ENCODE measurements at regions not wholly inside any gene's neighbourhood (a gene's known extent, or its start where the extent isn't known, plus 50 kb on each side); places are given as distances from the start of the nearest gene placed in this dataset.

DNA sequence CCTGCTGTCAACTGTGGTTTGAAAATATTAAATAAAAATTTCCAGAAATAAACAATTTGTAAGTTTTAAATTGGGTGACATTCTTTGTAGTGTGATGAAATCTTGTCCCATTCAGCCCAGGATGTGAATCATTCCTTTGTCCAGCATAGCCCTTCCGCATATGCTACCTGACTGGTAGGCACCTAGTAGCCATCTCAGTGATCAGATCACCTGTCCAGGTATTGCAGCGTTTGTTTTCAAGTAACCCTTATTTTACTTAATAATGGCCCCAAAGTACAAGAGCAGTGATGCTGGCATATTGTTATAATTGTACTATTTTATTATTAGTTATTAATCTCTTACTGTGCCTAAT lies 351.6 kb upstream of the B3GALT2 start:
- TF ChIP-seq, protein P1, sequence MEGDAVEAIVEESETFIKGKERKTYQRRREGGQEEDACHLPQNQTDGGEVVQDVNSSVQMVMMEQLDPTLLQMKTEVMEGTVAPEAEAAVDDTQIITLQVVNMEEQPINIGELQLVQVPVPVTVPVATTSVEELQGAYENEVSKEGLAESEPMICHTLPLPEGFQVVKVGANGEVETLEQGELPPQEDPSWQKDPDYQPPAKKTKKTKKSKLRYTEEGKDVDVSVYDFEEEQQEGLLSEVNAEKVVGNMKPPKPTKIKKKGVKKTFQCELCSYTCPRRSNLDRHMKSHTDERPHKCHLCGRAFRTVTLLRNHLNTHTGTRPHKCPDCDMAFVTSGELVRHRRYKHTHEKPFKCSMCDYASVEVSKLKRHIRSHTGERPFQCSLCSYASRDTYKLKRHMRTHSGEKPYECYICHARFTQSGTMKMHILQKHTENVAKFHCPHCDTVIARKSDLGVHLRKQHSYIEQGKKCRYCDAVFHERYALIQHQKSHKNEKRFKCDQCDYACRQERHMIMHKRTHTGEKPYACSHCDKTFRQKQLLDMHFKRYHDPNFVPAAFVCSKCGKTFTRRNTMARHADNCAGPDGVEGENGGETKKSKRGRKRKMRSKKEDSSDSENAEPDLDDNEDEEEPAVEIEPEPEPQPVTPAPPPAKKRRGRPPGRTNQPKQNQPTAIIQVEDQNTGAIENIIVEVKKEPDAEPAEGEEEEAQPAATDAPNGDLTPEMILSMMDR (IDR thresholded peaks at IDR 0.05): no peak
- no peak for TF ChIP-seq ZFX (IDR thresholded peaks at IDR 0.05; ENCODE audit: borderline replicate concordance)

All from 22Rv1 (cell line).